ENCODE measurements at regions not wholly inside any gene's neighbourhood (a gene's known extent, or its start where the extent isn't known, plus 50 kb on each side); places are given as distances from the start of the nearest gene placed in this dataset.

GRCh38 chr5:3818624-3819023 lies 223.0 kb downstream of the IRX1 start:
- no peak overlapping the region for H4K8ac ChIP-seq (replicated peaks; ENCODE audit: insufficient read length, low read depth, low read length)
- no peak overlapping the region for H3K4ac ChIP-seq (ENCODE audit: low read depth, low read length)
- no peaks in the 10 kb centered on the region for H3K79me1 ChIP-seq (ENCODE audit: insufficient read depth, low read depth, low read length, poor library complexity, severe bottlenecking)
- Mint-ChIP-seq H3K27ac (no peak overlapping the region), H3K27me3 (ENCODE audit: low read depth) (no peaks in the 10 kb centered on the region), H3K36me3 (ENCODE audit: insufficient read depth in 1 of 3, low read depth in 3 of 3) (no peaks in the 10 kb centered on the region), H3K4me1 (no peaks in the 10 kb centered on the region; a peak in 1 of 4 replicates), H3K4me3 (no peak overlapping the region), H3K9me3 (no peaks in the 10 kb centered on the region)
- H3K14ac ChIP-seq (ENCODE audit: insufficient read depth, low read length), result no peak overlapping the region
- H4K20me1 ChIP-seq (ENCODE audit: control insufficient read depth, insufficient read depth, insufficient read length), result no peaks in the 10 kb centered on the region
- H2BK20ac ChIP-seq (ENCODE audit: low read depth, low read length, poor library complexity, severe bottlenecking), result no peak overlapping the region
- H4K91ac ChIP-seq (ENCODE audit: insufficient read length, low read depth, low read length), result no peak overlapping the region
- no peak overlapping the region for H3K23ac ChIP-seq (ENCODE audit: insufficient read length, low read depth, low read length)
- H4K5ac ChIP-seq (ENCODE audit: insufficient read length, low read depth, low read length), result no peak overlapping the region
- no peak for DNase-seq
- no peak overlapping the region for H3K18ac ChIP-seq (ENCODE audit: insufficient read length, low read depth, low read length)
- H2BK120ac ChIP-seq (ENCODE audit: low read depth, low read length, poor library complexity, severe bottlenecking), result no peak overlapping the region
- H3K27me3 ChIP-seq (ENCODE audit: insufficient read depth, low read length), result no peaks in the 10 kb centered on the region
- H3T11ph ChIP-seq (ENCODE audit: low read length), result no peak overlapping the region
- H2AFZ ChIP-seq (ENCODE audit: low read length), result no peak overlapping the region
- H3K9me3 ChIP-seq (ENCODE audit: control insufficient read depth, low read depth, low read length), result no peaks in the 10 kb centered on the region
- no peaks in the 10 kb centered on the region for H3K23me2 ChIP-seq (ENCODE audit: insufficient read length, low read depth, low read length, poor library complexity, severe bottlenecking)
- no peak overlapping the region for H3K27ac ChIP-seq (ENCODE audit: insufficient read length, low read depth, low read length)
- H2BK15ac ChIP-seq (ENCODE audit: low read depth, low read length), result no peak overlapping the region
- no peak overlapping the region for H3K56ac ChIP-seq (ENCODE audit: insufficient read length, low read depth, low read length)
- no peaks in the 10 kb centered on the region for H3K79me2 ChIP-seq (ENCODE audit: insufficient read depth, low read length)
- no peak overlapping the region for H2BK12ac ChIP-seq (ENCODE audit: insufficient read length, low read depth, low read length)
- no CpG with 5 or more reads among the region's 6 CpGs for WGBS (ENCODE audit: extremely low coverage, insufficient read length, low lambda C conversion rate)
- TF ChIP-seq, protein P1, sequence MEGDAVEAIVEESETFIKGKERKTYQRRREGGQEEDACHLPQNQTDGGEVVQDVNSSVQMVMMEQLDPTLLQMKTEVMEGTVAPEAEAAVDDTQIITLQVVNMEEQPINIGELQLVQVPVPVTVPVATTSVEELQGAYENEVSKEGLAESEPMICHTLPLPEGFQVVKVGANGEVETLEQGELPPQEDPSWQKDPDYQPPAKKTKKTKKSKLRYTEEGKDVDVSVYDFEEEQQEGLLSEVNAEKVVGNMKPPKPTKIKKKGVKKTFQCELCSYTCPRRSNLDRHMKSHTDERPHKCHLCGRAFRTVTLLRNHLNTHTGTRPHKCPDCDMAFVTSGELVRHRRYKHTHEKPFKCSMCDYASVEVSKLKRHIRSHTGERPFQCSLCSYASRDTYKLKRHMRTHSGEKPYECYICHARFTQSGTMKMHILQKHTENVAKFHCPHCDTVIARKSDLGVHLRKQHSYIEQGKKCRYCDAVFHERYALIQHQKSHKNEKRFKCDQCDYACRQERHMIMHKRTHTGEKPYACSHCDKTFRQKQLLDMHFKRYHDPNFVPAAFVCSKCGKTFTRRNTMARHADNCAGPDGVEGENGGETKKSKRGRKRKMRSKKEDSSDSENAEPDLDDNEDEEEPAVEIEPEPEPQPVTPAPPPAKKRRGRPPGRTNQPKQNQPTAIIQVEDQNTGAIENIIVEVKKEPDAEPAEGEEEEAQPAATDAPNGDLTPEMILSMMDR (conservative IDR thresholded peaks at IDR 0.05), result no peak
- no peak overlapping the region for H2AK5ac ChIP-seq (ENCODE audit: insufficient read length, low read length)
- no peak overlapping the region for H2BK5ac ChIP-seq (ENCODE audit: insufficient read length, low read length)
- H3K9ac ChIP-seq (ENCODE audit: extremely low read depth, insufficient read length, low read length), result no peak overlapping the region
- H3K4me2 ChIP-seq (ENCODE audit: insufficient read depth, insufficient read length, low read length), result no peak overlapping the region
- H3K4me1 ChIP-seq (ENCODE audit: insufficient read depth, low read length), result no peaks in the 10 kb centered on the region

All from H9 (cell line).